ENCODE measurements at regions not wholly inside any gene's neighbourhood (a gene's known extent, or its start where the extent isn't known, plus 50 kb on each side); places are given as distances from the start of the nearest gene placed in this dataset.

DNA sequence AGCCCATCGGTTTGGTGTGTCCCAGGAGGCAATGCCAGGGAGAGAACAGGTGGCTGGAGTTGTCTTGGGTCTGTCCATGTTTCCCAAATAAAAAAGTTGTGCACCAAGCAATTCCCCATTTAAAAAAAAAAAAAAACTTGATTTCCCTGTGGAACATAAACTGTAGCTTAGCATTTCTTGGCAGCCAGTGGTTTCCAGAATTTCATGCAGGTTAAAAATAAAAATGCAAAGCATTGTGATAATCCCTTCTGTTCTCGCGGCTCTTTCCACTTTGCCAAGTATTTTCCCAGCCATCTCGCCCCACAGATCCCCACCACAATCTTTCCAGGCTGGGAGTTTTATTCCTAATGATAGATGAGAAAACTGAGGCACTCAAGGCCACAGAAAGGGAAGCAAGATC lies 51.4 kb upstream of the MSX1 start:
- no peak for DNase-seq (ENCODE audit: low spot score in 2 of 2)
- H3K27ac ChIP-seq, result no peak overlapping the region
- H3K36me3 ChIP-seq, result no peaks in the 10 kb centered on the region
- H3K4me3 ChIP-seq, result no peak overlapping the region
- TF ChIP-seq, protein P1, sequence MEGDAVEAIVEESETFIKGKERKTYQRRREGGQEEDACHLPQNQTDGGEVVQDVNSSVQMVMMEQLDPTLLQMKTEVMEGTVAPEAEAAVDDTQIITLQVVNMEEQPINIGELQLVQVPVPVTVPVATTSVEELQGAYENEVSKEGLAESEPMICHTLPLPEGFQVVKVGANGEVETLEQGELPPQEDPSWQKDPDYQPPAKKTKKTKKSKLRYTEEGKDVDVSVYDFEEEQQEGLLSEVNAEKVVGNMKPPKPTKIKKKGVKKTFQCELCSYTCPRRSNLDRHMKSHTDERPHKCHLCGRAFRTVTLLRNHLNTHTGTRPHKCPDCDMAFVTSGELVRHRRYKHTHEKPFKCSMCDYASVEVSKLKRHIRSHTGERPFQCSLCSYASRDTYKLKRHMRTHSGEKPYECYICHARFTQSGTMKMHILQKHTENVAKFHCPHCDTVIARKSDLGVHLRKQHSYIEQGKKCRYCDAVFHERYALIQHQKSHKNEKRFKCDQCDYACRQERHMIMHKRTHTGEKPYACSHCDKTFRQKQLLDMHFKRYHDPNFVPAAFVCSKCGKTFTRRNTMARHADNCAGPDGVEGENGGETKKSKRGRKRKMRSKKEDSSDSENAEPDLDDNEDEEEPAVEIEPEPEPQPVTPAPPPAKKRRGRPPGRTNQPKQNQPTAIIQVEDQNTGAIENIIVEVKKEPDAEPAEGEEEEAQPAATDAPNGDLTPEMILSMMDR (IDR thresholded peaks at IDR 0.05), result no peak
- no peaks in the 10 kb centered on the region for H3K4me1 ChIP-seq
- no peaks in the 10 kb centered on the region for H3K27me3 ChIP-seq
- peaks cover 0 to 3% of the 10 kb centered on the region in 2 donors for H3K9me3 ChIP-seq
- intact Hi-C loops (cut with DNase I), result no loop called here

DNA sequence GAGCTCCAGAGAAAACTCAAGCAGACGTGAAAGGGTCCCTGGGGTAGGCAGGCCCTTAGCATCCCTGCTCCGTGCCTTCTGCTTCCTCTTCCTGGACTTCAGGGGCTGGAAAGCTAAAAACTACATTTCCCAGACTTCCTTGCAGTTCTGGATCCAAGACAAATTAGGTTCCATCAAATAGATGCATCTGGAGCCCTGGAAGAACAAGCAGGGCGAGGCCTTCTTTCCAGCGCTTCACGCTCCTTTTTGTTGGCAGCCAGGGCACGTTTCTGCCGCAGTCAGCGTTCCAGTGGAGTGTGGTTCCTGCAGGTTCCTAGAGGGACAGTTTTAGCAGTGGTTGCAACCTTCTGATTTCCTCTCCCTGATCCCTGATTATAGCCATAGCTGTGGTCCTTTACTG lies 53.6 kb upstream of the MSX1 start:
- Histone ChIP-seq H3K27ac (no peak overlapping the region), H3K4me1 (no peaks in the 10 kb centered on the region), H3K36me3 (no peaks in the 10 kb centered on the region), H3K4me3 (no peak overlapping the region), H3K9me3 (peaks cover 0 to 3% of the 10 kb centered on the region in 2 donors), H3K27me3 (no peaks in the 10 kb centered on the region)
- intact Hi-C loops (cut with DNase I), result no loop called here
- TF ChIP-seq, protein P1 (IDR thresholded peaks at IDR 0.05), result no peak
- no peak for DNase-seq (ENCODE audit: low spot score in 2 of 2)

DNA sequence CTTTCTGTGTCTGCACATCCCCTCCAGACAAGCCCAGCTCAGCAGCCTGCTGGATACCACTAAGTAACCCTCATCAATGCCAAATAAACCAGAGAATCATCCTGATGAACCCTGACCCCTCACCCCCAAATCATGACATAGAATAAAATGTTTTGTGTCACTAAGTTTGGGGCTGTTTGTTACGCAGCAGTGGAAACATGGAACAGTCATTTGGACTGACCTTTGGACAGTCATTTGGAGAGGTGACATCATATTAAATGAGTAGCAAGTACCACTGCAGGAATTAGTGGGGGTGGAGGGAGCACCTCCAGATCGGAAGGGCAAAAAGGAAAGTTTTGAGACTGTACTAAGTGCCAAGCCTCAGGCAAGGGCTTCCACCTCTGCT lies 55.6 kb upstream of the MSX1 start:
- no peak overlapping the region for H3K4me3 ChIP-seq
- no peaks in the 10 kb centered on the region for H3K9me3 ChIP-seq
- intact Hi-C loops (cut with DNase I), result no loop called here
- no peak overlapping the region for H3K27ac ChIP-seq
- H3K4me1 ChIP-seq, result no peaks in the 10 kb centered on the region
- DNase-seq (ENCODE audit: low spot score in 2 of 2), result no peak
- no peaks in the 10 kb centered on the region for H3K27me3 ChIP-seq
- H3K36me3 ChIP-seq, result no peaks in the 10 kb centered on the region
- TF ChIP-seq, protein P1 (IDR thresholded peaks at IDR 0.05), result no peak

DNA sequence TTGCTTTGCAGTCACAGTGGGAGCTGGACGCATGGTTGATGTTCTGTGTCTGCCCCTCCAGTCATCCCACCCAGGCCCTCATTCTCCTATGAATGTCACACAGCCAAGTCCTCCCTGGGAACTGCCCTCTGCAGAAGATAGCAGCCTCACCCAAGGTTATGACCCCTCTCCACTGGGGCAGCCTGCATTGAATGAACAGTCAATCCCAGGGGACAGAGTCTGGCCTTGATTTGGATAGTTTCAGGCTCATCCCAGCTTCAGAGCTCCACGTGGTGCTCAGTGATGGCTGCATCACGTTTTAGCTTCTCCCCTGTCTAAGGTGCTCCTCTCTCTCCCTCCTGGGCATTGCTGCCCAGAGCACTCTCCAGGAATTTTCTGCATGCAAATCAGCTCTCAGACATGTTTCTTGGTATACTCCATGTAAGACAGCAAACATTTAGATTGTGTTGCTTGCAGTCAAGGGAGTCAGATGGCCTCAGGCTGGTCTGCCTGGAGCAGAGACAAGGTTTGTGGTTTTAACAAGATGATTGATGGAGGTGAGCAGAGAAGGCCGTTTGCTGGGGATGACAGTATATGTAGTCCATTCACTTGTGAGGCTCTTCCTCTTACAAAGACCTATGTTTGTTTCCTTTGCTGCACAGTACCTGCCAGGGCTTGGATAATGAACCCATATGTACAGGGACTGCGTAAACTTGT lies 56.1 kb upstream of the MSX1 start:
- no peaks in the 10 kb centered on the region for H3K4me1 ChIP-seq
- TF ChIP-seq, protein P1 (IDR thresholded peaks at IDR 0.05), result no peak
- no peaks in the 10 kb centered on the region for H3K36me3 ChIP-seq
- no peaks in the 10 kb centered on the region for H3K9me3 ChIP-seq
- H3K27me3 ChIP-seq, result no peaks in the 10 kb centered on the region
- DNase-seq (ENCODE audit: low spot score in 2 of 2), result no peak
- intact Hi-C loops (cut with DNase I), result no loop called here
- no peak overlapping the region for H3K4me3 ChIP-seq
- H3K27ac ChIP-seq, result no peak overlapping the region

DNA sequence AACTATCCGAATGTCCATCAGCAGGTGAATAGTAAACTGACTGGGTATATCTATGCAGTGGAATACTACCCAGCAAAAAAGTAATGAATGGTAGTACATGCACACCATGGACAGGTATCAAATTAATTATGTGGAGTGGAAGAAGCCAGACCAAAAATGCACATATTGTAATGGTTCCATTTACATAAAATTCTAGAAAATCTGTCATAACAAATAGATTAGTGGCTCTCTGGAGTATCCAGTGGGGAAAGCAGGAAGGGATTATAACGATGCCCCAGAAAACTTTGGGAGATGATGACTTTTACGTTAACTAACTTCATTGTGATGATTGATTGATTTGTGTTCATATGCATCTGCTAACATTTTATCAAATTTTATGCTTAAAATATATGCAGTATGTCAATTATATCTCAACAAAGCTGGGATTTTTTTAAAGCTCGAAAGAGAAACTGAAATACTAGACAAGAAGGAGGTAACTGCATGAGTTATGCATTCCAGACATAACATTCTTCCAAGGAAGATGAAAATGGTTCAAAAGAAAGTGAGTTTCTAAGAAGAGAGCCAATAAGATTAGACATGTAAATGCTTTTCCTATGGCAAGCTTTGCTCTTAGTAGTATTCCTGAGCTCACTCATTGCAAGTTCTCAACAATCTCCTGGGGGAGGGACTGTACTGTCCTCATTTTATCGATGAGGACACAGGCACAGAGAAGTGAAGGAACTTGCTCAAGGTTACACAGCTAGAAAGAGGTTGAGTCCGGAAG lies 58.6 kb upstream of the MSX1 start:
- TF ChIP-seq, protein P1 (IDR thresholded peaks at IDR 0.05), result no peak
- Histone ChIP-seq H3K36me3 (no peaks in the 10 kb centered on the region), H3K27ac (no peak overlapping the region), H3K4me3 (no peak overlapping the region), H3K9me3 (peaks cover 0 to 5% of the 10 kb centered on the region in 2 donors), H3K4me1 (no peaks in the 10 kb centered on the region), H3K27me3 (no peaks in the 10 kb centered on the region)
- intact Hi-C loops (cut with DNase I), result no loop called here
- DNase-seq (ENCODE audit: low spot score in 2 of 2), result no peak
